Endothelial cell (in vitro differentiated cells): ENCODE measurements at regions not wholly inside any gene's neighbourhood (a gene's known extent, or its start where the extent isn't known, plus 50 kb on each side); places are given as distances from the start of the nearest gene placed in this dataset.
"Not testable (repeated sequence)": the region's sequence is repeated elsewhere in the genome, so short reads cannot be mapped to it uniquely, and the experiment has no call there.

Source experiments
- DNase-seq: peaks from one replicate; pipeline ENCODE4 v3.0.0; 2021; ENCODE audit warnings: low spot score
- H3K27ac Mint-ChIP-seq: one replicate; pipeline ENCODE4 v1.8.0; 2021; ENCODE audit warnings: mixed read lengths, inconsistent platforms; ENCODE audit not compliant: unreplicated experiment
- H3K27me3 Mint-ChIP-seq: one replicate; pipeline ENCODE4 v1.8.0; 2021; ENCODE audit warnings: mild to moderate bottlenecking, moderate library complexity, mixed read lengths, inconsistent platforms; ENCODE audit not compliant: unreplicated experiment
- H3K36me3 Mint-ChIP-seq: one replicate; pipeline ENCODE4 v1.8.0; 2021; ENCODE audit warnings: mild to moderate bottlenecking, low read depth, mixed read lengths, inconsistent platforms; ENCODE audit not compliant: unreplicated experiment
- H3K4me1 Mint-ChIP-seq: one replicate; pipeline ENCODE4 v1.8.0; 2021; ENCODE audit warnings: mild to moderate bottlenecking, mixed read lengths, inconsistent platforms; ENCODE audit not compliant: unreplicated experiment
- H3K4me3 Mint-ChIP-seq: one replicate; pipeline ENCODE4 v1.8.0; 2021; ENCODE audit warnings: mild to moderate bottlenecking, mixed read lengths, inconsistent platforms; ENCODE audit not compliant: unreplicated experiment
- H3K9me3 Mint-ChIP-seq: one replicate; pipeline ENCODE4 v1.8.0; 2021; ENCODE audit warnings: mixed read lengths, inconsistent platforms; ENCODE audit not compliant: unreplicated experiment
- CTCF ChIP-seq: fragments of 200-600 bp; sonication (generic); IDR thresholded peaks from one replicate; pipeline ENCODE4 v1.5.0; 2021; ENCODE audit warnings: antibody characterized with exemption; ENCODE audit not compliant: unreplicated experiment

- DNase-seq = no peak
- no peak overlapping the region for H3K27ac Mint-ChIP-seq
- H3K4me3 Mint-ChIP-seq = peak overlapping the region; percentile 37
- no peaks in the 10 kb centered on the region for H3K4me1 Mint-ChIP-seq
- H3K9me3 Mint-ChIP-seq = no peaks in the 10 kb centered on the region
- no peaks in the 10 kb centered on the region for H3K27me3 Mint-ChIP-seq
- H3K36me3 Mint-ChIP-seq = no peaks in the 10 kb centered on the region
- TF ChIP-seq CTCF = no peak
Measured at GRCh38 chr6:27854421-27854820, 57.8 kb downstream of the OR2B2 start.

DNA sequence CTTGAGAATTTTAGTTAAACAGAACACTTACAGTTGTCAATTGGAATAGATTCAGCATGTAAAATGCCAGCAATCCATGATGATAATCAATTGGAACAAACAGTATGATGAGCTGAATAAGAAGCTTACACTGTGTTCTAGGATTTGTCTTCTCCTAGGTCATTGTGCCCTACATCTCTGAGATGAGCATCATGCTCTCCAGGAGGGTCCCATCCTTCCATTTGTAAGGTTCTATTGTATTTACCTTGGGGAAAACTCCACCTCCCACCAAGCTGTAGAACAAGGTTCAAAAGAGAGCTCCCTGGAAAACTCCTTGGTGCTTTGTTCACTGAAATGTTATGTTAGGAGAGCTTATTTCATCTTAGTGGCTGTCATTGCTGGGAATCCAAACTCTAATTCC lies 60.8 kb downstream of the OR2B2 start:
- H3K4me1 Mint-ChIP-seq = no peaks in the 10 kb centered on the region
- H3K27me3 Mint-ChIP-seq = no peaks in the 10 kb centered on the region
- TF ChIP-seq CTCF = no peak
- H3K4me3 Mint-ChIP-seq = no peak overlapping the region
- H3K36me3 Mint-ChIP-seq = no peaks in the 10 kb centered on the region
- no peaks in the 10 kb centered on the region for H3K9me3 Mint-ChIP-seq
- DNase-seq = no peak
- H3K27ac Mint-ChIP-seq = no peak overlapping the region

- not testable (repeated sequence) for H3K27me3 Mint-ChIP-seq, DNase-seq, H3K9me3 Mint-ChIP-seq, H3K4me1 Mint-ChIP-seq, H3K27ac Mint-ChIP-seq, H3K4me3 Mint-ChIP-seq, H3K36me3 Mint-ChIP-seq
Measured at GRCh38 chr6:27849001-27849400, 63.2 kb downstream of the OR2B2 start.

DNA sequence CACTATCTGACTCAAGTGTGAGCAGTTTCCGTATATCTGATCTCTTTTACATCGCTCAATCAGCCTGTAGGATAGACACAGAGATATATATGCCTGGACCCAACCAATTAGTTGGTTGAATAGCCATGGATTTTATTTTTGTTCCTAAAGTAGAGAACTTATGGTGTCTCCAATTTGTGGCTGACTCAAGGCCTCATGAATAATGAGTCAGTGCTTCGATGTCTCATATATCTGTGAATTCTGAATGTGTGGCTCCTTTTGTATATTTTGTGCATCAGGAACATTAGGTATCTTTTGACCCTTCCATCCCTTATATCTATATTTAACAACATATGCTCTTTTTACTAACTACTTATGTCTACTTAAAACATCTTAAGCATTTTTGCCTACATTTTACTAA lies 64.5 kb downstream of the OR2B2 start:
- TF ChIP-seq CTCF = no peak
- H3K27ac Mint-ChIP-seq = no peak overlapping the region
- H3K27me3 Mint-ChIP-seq = no peaks in the 10 kb centered on the region
- H3K4me1 Mint-ChIP-seq = no peaks in the 10 kb centered on the region
- no peak for DNase-seq
- H3K36me3 Mint-ChIP-seq = no peaks in the 10 kb centered on the region
- no peaks in the 10 kb centered on the region for H3K9me3 Mint-ChIP-seq
- H3K4me3 Mint-ChIP-seq = no peak overlapping the region

- Mint-ChIP-seq H3K9me3 (no peaks in the 10 kb centered on the region), H3K27me3 (peaks cover 2% of the 10 kb centered on the region), H3K4me3 (no peak overlapping the region), H3K27ac (no peak overlapping the region), H3K36me3 (no peaks in the 10 kb centered on the region), H3K4me1 (peaks cover 13% of the 10 kb centered on the region)
- no peak for DNase-seq
- no peak for TF ChIP-seq CTCF
Measured at GRCh38 chr6:27840572-27840971, 71.6 kb downstream of the OR2B2 start.
